Progenitor cell of endocrine pancreas (in vitro differentiated cells): ENCODE measurements at regions not wholly inside any gene's neighbourhood (a gene's known extent, or its start where the extent isn't known, plus 50 kb on each side); places are given as distances from the start of the nearest gene placed in this dataset.

Source experiments
- DNase-seq: peaks from one replicate; pipeline ENCODE4 v3.0.0; 2021; ENCODE audit warnings: low spot score; ENCODE audit not compliant: unreplicated experiment
- H3K27ac Mint-ChIP-seq: 2 replicates; pipeline ENCODE4 v1.8.0; 2021; ENCODE audit warnings: mild to moderate bottlenecking, moderate library complexity, mixed read lengths
- H3K27me3 Mint-ChIP-seq: 2 replicates; pipeline ENCODE4 v1.8.0; 2021; ENCODE audit warnings: mixed read lengths
- H3K36me3 Mint-ChIP-seq: 2 replicates; pipeline ENCODE4 v1.8.0; 2022; ENCODE audit warnings: mixed read lengths; ENCODE audit not compliant: insufficient read depth
- H3K4me1 Mint-ChIP-seq: 2 replicates; pipeline ENCODE4 v1.8.0; 2021; ENCODE audit warnings: low read depth, mixed read lengths
- H3K4me3 Mint-ChIP-seq: 2 replicates; pipeline ENCODE4 v1.8.0; 2021; ENCODE audit warnings: low read depth, mild to moderate bottlenecking, moderate library complexity, mixed read lengths
- H3K9me3 Mint-ChIP-seq: 2 replicates; pipeline ENCODE4 v1.8.0; 2021; ENCODE audit warnings: low read depth, mixed read lengths
- TF ChIP-seq, protein P1 (sequence below): fragments of 200-600 bp; sonication (generic); IDR thresholded peaks from one replicate; pipeline ENCODE4 v1.5.0; 2021; ENCODE audit warnings: antibody characterized with exemption, mild to moderate bottlenecking; ENCODE audit not compliant: unreplicated experiment

GRCh38 chr10:6702030-6702429, 122.0 kb upstream of the PRKCQ start:
- H3K4me3 Mint-ChIP-seq = no peak overlapping the region
- no peak overlapping the region for H3K27ac Mint-ChIP-seq
- H3K27me3 Mint-ChIP-seq = peaks cover 11% of the 10 kb centered on the region
- no peaks in the 10 kb centered on the region for H3K36me3 Mint-ChIP-seq
- no peaks in the 10 kb centered on the region for H3K9me3 Mint-ChIP-seq
- TF ChIP-seq, protein P1, sequence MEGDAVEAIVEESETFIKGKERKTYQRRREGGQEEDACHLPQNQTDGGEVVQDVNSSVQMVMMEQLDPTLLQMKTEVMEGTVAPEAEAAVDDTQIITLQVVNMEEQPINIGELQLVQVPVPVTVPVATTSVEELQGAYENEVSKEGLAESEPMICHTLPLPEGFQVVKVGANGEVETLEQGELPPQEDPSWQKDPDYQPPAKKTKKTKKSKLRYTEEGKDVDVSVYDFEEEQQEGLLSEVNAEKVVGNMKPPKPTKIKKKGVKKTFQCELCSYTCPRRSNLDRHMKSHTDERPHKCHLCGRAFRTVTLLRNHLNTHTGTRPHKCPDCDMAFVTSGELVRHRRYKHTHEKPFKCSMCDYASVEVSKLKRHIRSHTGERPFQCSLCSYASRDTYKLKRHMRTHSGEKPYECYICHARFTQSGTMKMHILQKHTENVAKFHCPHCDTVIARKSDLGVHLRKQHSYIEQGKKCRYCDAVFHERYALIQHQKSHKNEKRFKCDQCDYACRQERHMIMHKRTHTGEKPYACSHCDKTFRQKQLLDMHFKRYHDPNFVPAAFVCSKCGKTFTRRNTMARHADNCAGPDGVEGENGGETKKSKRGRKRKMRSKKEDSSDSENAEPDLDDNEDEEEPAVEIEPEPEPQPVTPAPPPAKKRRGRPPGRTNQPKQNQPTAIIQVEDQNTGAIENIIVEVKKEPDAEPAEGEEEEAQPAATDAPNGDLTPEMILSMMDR = no peak
- peaks cover 5% of the 10 kb centered on the region for H3K4me1 Mint-ChIP-seq
- no peak for DNase-seq

DNA sequence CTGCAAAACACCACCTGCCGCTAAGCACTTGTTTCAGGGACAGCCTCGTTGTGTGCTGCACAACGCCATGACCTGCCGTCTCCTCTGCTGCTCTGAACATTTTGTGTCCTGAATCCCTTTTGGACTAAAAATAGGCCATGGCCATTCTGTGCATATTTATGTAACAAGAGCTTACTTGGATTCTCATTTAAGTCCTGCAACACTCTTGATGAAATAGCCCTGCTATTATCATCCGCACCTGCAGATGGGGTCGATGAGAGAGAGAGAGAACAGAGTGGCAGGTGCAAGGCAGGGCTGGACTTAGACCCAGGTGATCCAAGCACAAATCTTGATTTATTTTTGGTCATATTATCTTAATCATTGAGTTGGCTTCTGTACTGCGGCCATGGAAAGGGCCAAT, 121.2 kb upstream of the PRKCQ start:
- no peak for DNase-seq
- Mint-ChIP-seq H3K4me1 (peaks cover 8% of the 10 kb centered on the region), H3K36me3 (no peaks in the 10 kb centered on the region), H3K27ac (no peak overlapping the region), H3K4me3 (no peak overlapping the region), H3K27me3 (peaks cover 11% of the 10 kb centered on the region), H3K9me3 (no peaks in the 10 kb centered on the region)
- TF ChIP-seq, protein P1 = peak; percentile 40

GRCh38 chr10:6700066-6700465, 120.0 kb upstream of the PRKCQ start:
- TF ChIP-seq, protein P1 = no peak
- DNase-seq = no peak
- Mint-ChIP-seq H3K9me3 (no peaks in the 10 kb centered on the region), H3K36me3 (no peaks in the 10 kb centered on the region), H3K27me3 (peaks cover 11% of the 10 kb centered on the region), H3K4me1 (peaks cover 11% of the 10 kb centered on the region), H3K27ac (no peak overlapping the region), H3K4me3 (no peak overlapping the region)

GRCh38 chr10:6699336-6699735, 119.3 kb upstream of the PRKCQ start:
- DNase-seq = no peak
- TF ChIP-seq, protein P1 = no peak
- Mint-ChIP-seq H3K27ac (no peak overlapping the region), H3K27me3 (peaks cover 11% of the 10 kb centered on the region), H3K4me3 (no peak overlapping the region), H3K36me3 (no peaks in the 10 kb centered on the region), H3K9me3 (no peaks in the 10 kb centered on the region), H3K4me1 (peaks cover 11% of the 10 kb centered on the region)

DNA sequence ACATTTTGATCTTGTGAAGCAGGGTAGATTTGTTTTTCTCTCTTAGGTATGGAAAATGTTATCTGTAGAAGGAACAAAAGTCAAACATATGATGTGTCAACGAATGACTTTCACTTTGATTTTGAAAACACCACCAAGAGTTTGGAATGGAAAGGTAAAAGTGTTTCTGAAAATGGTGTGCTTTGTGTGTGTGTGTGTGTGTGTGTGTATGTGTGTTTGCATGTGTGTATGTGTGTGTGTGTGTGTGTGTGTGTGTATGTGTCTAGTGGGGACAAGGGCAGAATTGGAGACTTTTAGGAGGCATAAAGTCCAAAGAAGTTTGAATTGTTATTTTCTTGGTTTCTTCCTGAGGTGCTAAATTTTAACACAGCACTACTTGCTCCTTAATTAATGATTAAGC, 115.4 kb upstream of the PRKCQ start:
- H3K36me3 Mint-ChIP-seq = no peaks in the 10 kb centered on the region
- TF ChIP-seq, protein P1 = no peak
- H3K4me3 Mint-ChIP-seq = no peak overlapping the region
- H3K27me3 Mint-ChIP-seq = peaks cover 9% of the 10 kb centered on the region
- peaks cover 11% of the 10 kb centered on the region for H3K4me1 Mint-ChIP-seq
- no peak for DNase-seq
- no peaks in the 10 kb centered on the region for H3K9me3 Mint-ChIP-seq
- H3K27ac Mint-ChIP-seq = no peak overlapping the region
